Parathyroid adenoma (tissue), 2 donors: ENCODE measurements at regions not wholly inside any gene's neighbourhood (a gene's known extent, or its start where the extent isn't known, plus 50 kb on each side); places are given as distances from the start of the nearest gene placed in this dataset.

Source experiments
- H2AFZ ChIP-seq: fragments of 300-600 bp; sonication (generic); one replicate; pipeline ENCODE4 v1.7.0; 2017; ENCODE audit warnings: antibody characterized with exemption, mild to moderate bottlenecking
- H3K27ac ChIP-seq: fragments of 300-600 bp; sonication (generic); one replicate; pipeline ENCODE4 v1.7.0; 2017
- H3K27me3 ChIP-seq: fragments of 300-600 bp; sonication (generic); one replicate; pipeline ENCODE4 v1.7.0; 2017; ENCODE audit warnings: low read length; ENCODE audit not compliant: control insufficient read depth, insufficient read depth
- H3K36me3 ChIP-seq: fragments of 300-600 bp; sonication (generic); one replicate; pipeline ENCODE4 v1.7.0; 2017; ENCODE audit warnings: low read length; ENCODE audit not compliant: control insufficient read depth, insufficient read depth
- H3K4me1 ChIP-seq: fragments of 300-600 bp; sonication (generic); one replicate; pipeline ENCODE4 v1.7.0; 2017; ENCODE audit warnings: control low read depth
- H3K4me2 ChIP-seq: fragments of 300-600 bp; sonication (generic); one replicate; pipeline ENCODE4 v1.7.0; 2017; ENCODE audit warnings: low read length
- H3K4me3 ChIP-seq: fragments of 300-600 bp; sonication (generic); one replicate; pipeline ENCODE4 v1.7.0; 2017; ENCODE audit warnings: low read depth, low read length
- H3K79me2 ChIP-seq: fragments of 300-600 bp; sonication (generic); one replicate; pipeline ENCODE4 v1.7.0; 2017; ENCODE audit warnings: control low read depth
- H3K9ac ChIP-seq: fragments of 300-600 bp; sonication (generic); one replicate; pipeline ENCODE4 v1.7.0; 2017; ENCODE audit warnings: mild to moderate bottlenecking
- H3K9me3 ChIP-seq: fragments of 300-600 bp; sonication (generic); one replicate; pipeline ENCODE4 v1.7.0; 2017; ENCODE audit warnings: low read length; ENCODE audit not compliant: control insufficient read depth
- TF ChIP-seq, protein P1 (sequence below): fragments of 300-600 bp; sonication (generic); IDR thresholded peaks from one replicate; pipeline ENCODE4 v1.7.0; 2017; ENCODE audit warnings: antibody characterized with exemption, mild to moderate bottlenecking
- donor health status: primary hyperparathyroidism.

DNA sequence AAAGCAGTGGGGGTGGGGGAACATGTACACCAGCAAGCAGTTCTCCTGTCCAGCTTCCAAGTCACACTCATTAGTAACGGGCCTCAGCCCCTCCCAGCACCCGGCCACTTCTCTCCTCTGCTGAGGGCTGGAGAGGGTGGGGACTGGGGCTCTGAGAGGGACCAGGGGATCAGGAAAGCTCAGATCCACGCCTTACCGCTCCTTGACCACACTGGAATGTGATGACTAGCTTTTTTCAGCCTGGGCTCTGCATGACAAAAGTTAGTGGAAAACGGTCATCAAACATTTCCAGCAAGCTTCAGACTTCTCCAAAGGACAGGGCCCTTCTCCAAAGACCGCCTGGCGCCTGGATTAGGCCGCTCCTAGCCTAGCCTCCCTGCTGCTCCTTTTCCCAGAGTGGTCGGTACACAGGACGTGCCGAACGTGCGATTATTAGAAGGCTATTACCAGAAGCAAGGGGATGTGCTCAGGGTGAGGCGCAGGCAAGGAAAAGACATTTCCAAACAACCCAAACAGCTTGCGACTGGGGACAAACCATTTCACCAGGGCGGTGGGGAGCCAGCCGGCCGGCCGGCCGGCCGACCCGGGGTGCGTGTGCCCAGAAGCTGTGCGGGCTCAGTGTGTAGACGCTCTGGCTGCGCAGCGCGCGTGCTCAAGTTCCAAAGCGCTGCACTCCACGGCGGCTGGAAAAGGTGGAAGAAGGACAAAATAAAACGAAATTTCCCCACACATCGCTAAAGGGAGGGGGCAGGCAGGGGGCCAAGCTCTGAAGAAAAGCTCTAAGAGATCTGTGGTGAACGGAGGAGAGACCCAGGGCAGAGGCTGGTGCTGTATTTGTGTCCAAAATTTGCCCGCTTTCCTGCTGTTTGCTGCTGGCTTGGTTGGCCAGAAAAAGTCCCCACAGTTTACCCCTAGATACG is 51.0 kb upstream of the SSR3 start:
- no peaks in the 10 kb centered on the region for H3K36me3 ChIP-seq
- H3K4me2 ChIP-seq = peak overlapping the region; percentile 44
- no peaks in the 10 kb centered on the region for H3K4me1 ChIP-seq
- H3K79me2 ChIP-seq = no peaks in the 10 kb centered on the region
- no peak overlapping the region for H3K27ac ChIP-seq
- H2AFZ ChIP-seq = peak overlapping the region; percentile 48
- H3K9ac ChIP-seq = no peak overlapping the region
- peak overlapping the region; percentile 24 for H3K4me3 ChIP-seq
- no peaks in the 10 kb centered on the region for H3K27me3 ChIP-seq
- H3K9me3 ChIP-seq = no peaks in the 10 kb centered on the region
- TF ChIP-seq, protein P1, sequence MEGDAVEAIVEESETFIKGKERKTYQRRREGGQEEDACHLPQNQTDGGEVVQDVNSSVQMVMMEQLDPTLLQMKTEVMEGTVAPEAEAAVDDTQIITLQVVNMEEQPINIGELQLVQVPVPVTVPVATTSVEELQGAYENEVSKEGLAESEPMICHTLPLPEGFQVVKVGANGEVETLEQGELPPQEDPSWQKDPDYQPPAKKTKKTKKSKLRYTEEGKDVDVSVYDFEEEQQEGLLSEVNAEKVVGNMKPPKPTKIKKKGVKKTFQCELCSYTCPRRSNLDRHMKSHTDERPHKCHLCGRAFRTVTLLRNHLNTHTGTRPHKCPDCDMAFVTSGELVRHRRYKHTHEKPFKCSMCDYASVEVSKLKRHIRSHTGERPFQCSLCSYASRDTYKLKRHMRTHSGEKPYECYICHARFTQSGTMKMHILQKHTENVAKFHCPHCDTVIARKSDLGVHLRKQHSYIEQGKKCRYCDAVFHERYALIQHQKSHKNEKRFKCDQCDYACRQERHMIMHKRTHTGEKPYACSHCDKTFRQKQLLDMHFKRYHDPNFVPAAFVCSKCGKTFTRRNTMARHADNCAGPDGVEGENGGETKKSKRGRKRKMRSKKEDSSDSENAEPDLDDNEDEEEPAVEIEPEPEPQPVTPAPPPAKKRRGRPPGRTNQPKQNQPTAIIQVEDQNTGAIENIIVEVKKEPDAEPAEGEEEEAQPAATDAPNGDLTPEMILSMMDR = no peak

DNA sequence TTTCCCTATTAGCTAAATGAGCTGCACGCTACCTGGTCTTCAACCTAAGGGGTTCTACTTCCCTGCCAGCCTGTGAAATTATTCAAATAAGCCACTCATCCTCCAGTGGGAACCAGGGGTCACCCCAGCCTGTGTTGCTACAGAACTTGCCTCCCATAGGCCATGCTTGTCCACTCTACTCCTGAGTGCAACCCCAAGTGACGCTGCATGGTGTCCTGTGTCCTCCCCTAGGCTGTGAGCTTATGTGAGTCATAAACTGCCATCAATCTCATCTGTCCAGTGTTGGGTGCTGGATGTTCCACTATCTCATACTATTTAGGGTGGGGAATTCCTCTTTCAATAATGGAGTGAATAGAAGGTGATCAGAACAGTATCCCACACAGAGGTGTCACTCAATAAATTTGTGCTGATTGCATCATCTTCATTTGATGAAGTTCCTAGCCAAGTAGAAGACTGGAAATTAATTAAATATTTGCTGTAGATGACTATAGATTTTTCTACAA is 49.8 kb upstream of the SSR3 start:
- Histone ChIP-seq H3K79me2 (no peaks in the 10 kb centered on the region), H3K4me1 (no peaks in the 10 kb centered on the region), H2AFZ (no peak overlapping the region), H3K27me3 (no peaks in the 10 kb centered on the region), H3K9me3 (no peaks in the 10 kb centered on the region), H3K4me3 (no peak overlapping the region), H3K9ac (no peak overlapping the region), H3K36me3 (no peaks in the 10 kb centered on the region), H3K4me2 (no peak overlapping the region), H3K27ac (no peak overlapping the region)
- TF ChIP-seq, protein P1 = no peak
